HCT116 (cell line): ENCODE measurements at regions not wholly inside any gene's neighbourhood (a gene's known extent, or its start where the extent isn't known, plus 50 kb on each side); places are given as distances from the start of the nearest gene placed in this dataset.

ENCODE experiments used
- ATAC-seq: fragments of 200-7000 bp; cut with Tn5 transposase; 2 replicates; pipeline ENCODE4 v1.9.1; 2020; ENCODE audit warnings: mild to moderate bottlenecking, moderate library complexity
- BruUV-seq: library from RNA; stranded (reverse); fragments of 400-500 nt; replicated peaks from 2 replicates; lab custom pipeline; 2021; lab: Mats Ljungman, UMichigan
- CTCF ChIA-PET: fragments of 300-600 bp; sonication (Branson Sonifier 250); formaldehyde crosslinking; loops from one replicate; lab custom pipeline; 2021; ENCODE audit warnings: antibody characterized with exemption; lab: Charles Lee
- POLR2A ChIA-PET: fragments of 300-600, 350-600 bp; sonication (Branson Sonifier 250); formaldehyde crosslinking; loops from one replicate; lab custom pipeline; 2021; ENCODE audit warnings: antibody characterized with exemption; lab: Charles Lee
- RAD21 ChIA-PET, 2 experiments: fragments of 300-600 bp; sonication (Branson Sonifier 250); formaldehyde crosslinking; loops; one replicate each; lab custom pipeline; 2023; ENCODE audit warnings: low total read pairs in 2 of 2; ENCODE audit not compliant: uncharacterized antibody in 2 of 2, unreplicated experiment in 2 of 2, low non-redundant PET in 1 of 2; lab: Charles Lee
- DNase-seq: peaks from one replicate; pipeline ENCODE4 v3.0.0-alpha.2; 2010; ENCODE audit warnings: low read depth, low spot score
- H2AFZ ChIP-seq: fragments of 200-600 bp; shearing (Covaris generic), sonication (generic); 2 replicates; pipeline ENCODE4 v1.6.1; 2017; ENCODE audit warnings: low read depth, mixed run types, mixed read lengths, antibody characterized with exemption, low read length; ENCODE audit not compliant: poor library complexity, severe bottlenecking
- H3K27ac ChIP-seq: 2 replicates; pipeline ENCODE4 v1.5.1; 2012; ENCODE audit warnings: low read depth, low read length
- H3K27me3 ChIP-seq: fragments of 200-600 bp; sonication (generic); 2 replicates; pipeline ENCODE4 v1.6.1; 2016; ENCODE audit warnings: mixed run types, low read length, mixed read lengths; ENCODE audit not compliant: insufficient read depth
- H3K36me3 ChIP-seq, 2 experiments: fragments of 200-500 bp in 1 of 2; fragments of 200-600 bp in 1 of 2; sonication (Bioruptor generic) in 1 of 2; sonication (generic) in 1 of 2; 2 replicates each; pipeline versions ENCODE4 v1.5.1 to v1.6.1; 2014 to 2016; ENCODE audit warnings: low read length in 2 of 2, inconsistent platforms in 1 of 2, mixed read lengths in 1 of 2, mixed run types in 1 of 2; ENCODE audit not compliant: insufficient read depth in 2 of 2, control insufficient read depth in 1 of 2
- H3K4me1 ChIP-seq, 2 experiments: fragments of 200-600 bp in 1 of 2; sonication (generic) in 1 of 2; 2 replicates each; pipeline versions ENCODE4 v1.5.1 to v1.6.1; 2012 to 2017; ENCODE audit warnings: low read length in 2 of 2, inconsistent platforms in 1 of 2, mild to moderate bottlenecking in 1 of 2, mixed read lengths in 1 of 2, mixed run types in 1 of 2, moderate library complexity in 1 of 2; ENCODE audit not compliant: insufficient read depth in 2 of 2, control insufficient read depth in 1 of 2
- H3K4me2 ChIP-seq: fragments of 200-600 bp; sonication (generic); 2 replicates; pipeline ENCODE4 v1.6.1; 2017; ENCODE audit warnings: mixed run types, low read length, mixed read lengths
- H3K4me3 ChIP-seq, 2 experiments: fragments of 200-600 bp in 1 of 2; sonication (generic) in 1 of 2; replicated peaks in 1 of 2; 2 replicates each; pipeline ENCODE4 v1.5.1; 2011 to 2016; ENCODE audit warnings: low read length in 2 of 2, control low read depth in 1 of 2, low read depth in 1 of 2, mild to moderate bottlenecking in 1 of 2, mixed read lengths in 1 of 2, mixed run types in 1 of 2
- H3K79me2 ChIP-seq: fragments of 200-600 bp; sonication (generic); 2 replicates; pipeline ENCODE4 v1.6.1; 2017; ENCODE audit warnings: mild to moderate bottlenecking, mixed run types, low read length, moderate library complexity, mixed read lengths; ENCODE audit not compliant: insufficient read depth
- H3K9ac ChIP-seq: fragments of 200-600 bp; sonication (generic); 2 replicates; pipeline ENCODE4 v1.6.1; 2016; ENCODE audit warnings: low read length, mixed read lengths
- H3K9me2 ChIP-seq: fragments of 200-600 bp; sonication (generic), shearing (Covaris generic); 2 replicates; pipeline ENCODE4 v1.6.1; 2017; ENCODE audit warnings: mixed run types, mild to moderate bottlenecking, moderate library complexity; ENCODE audit not compliant: insufficient read depth
- H3K9me3 ChIP-seq, 2 experiments: fragments of 200-500 bp in 1 of 2; fragments of 200-600 bp in 1 of 2; sonication (Bioruptor generic) in 1 of 2; sonication (generic) in 1 of 2; 2 replicates each; pipeline ENCODE4 v1.6.1; 2014 to 2017; ENCODE audit warnings: low read length in 2 of 2, mixed read lengths in 2 of 2, inconsistent platforms in 1 of 2, low read depth in 1 of 2, mild to moderate bottlenecking in 1 of 2, mixed run types in 1 of 2, moderate library complexity in 1 of 2; ENCODE audit not compliant: control insufficient read depth in 1 of 2, insufficient read depth in 1 of 2
- H4K20me1 ChIP-seq: fragments of 200-600 bp; sonication (generic), shearing (Covaris generic); 2 replicates; pipeline ENCODE4 v1.6.1; 2017; ENCODE audit warnings: mixed run types, mild to moderate bottlenecking, moderate library complexity; ENCODE audit not compliant: insufficient read depth
- CBX3 ChIP-seq: IDR thresholded peaks from 2 replicates; pipeline ENCODE4 v1.6.1; 2012; ENCODE audit warnings: low read depth
- CEBPB ChIP-seq: IDR thresholded peaks from 2 replicates; pipeline ENCODE4 v1.6.1; 2012; ENCODE audit warnings: low read depth
- EZH2 ChIP-seq: fragments of 200-600 bp; sonication (generic); IDR thresholded peaks from 2 replicates; pipeline ENCODE4 v1.6.1; 2017; ENCODE audit warnings: antibody characterized with exemption, mixed run types
- POLR2AphosphoS5 ChIP-seq: IDR thresholded peaks from 2 replicates; pipeline ENCODE4 v1.6.1; 2011; ENCODE audit warnings: mild to moderate bottlenecking, low read depth, low read length, moderate library complexity
- SP1 ChIP-seq: IDR thresholded peaks from 2 replicates; pipeline ENCODE4 v1.6.1; 2012; ENCODE audit warnings: low read depth
- TCF7L2 ChIP-seq: IDR thresholded peaks from 2 replicates; pipeline ENCODE4 v1.7.0; 2011; ENCODE audit warnings: borderline replicate concordance, inconsistent platforms; ENCODE audit not compliant: insufficient read depth, insufficient read length; ENCODE audit errors: extremely low read depth
- ZFX ChIP-seq: fragments of 450-650 bp; IDR thresholded peaks from 2 replicates; pipeline ENCODE4 v1.6.1; 2017
- ZNF274 ChIP-seq: fragments of 200-500 bp; sonication (Bioruptor generic); IDR thresholded peaks from 2 replicates; pipeline ENCODE4 v1.6.1; 2014; ENCODE audit warnings: mild to moderate bottlenecking, low read depth, low read length, inconsistent platforms
- intact Hi-C: fragments of 100-400 bp; cut with micrococcal nuclease; formaldehyde crosslinking; loops from 2 replicates; pipeline ENCODE4 v1.10.0; 2022
- TF ChIP-seq, protein P1 (sequence below), 3 experiments: fragments of 200-600 bp in 1 of 3; sonication (generic) in 1 of 3; IDR thresholded peaks in 2 of 3; conservative IDR thresholded peaks in 1 of 3; 2 replicates each; pipeline ENCODE4 v1.5.1; 2012 to 2017; ENCODE audit warnings: low read depth in 2 of 3, low read length in 2 of 3, antibody characterized with exemption in 1 of 3, borderline replicate concordance in 1 of 3, control low read depth in 1 of 3, mild to moderate bottlenecking in 1 of 3, mixed read lengths in 1 of 3, mixed run types in 1 of 3, moderate library complexity in 1 of 3; ENCODE audit not compliant: insufficient read depth in 1 of 3
- TF ChIP-seq, protein P2 (sequence below): IDR thresholded peaks from 2 replicates; pipeline ENCODE4 v1.6.1; 2012
- TF ChIP-seq, protein P3 (sequence below): IDR thresholded peaks from 2 replicates; pipeline ENCODE4 v1.6.1; 2011; ENCODE audit warnings: mild to moderate bottlenecking, low read length, moderate library complexity; ENCODE audit not compliant: insufficient replicate concordance; ENCODE audit errors: extremely low read depth

- Histone ChIP-seq H4K20me1 (no peaks in the 10 kb centered on the region), H2AFZ (no peak overlapping the region), H3K27me3 (no peaks in the 10 kb centered on the region), H3K4me2 (no peak overlapping the region), H3K27ac (no peak overlapping the region), H3K36me3 (no peaks in the 10 kb centered on the region), H3K9me3 (no peaks in the 10 kb centered on the region), H3K4me1 (peaks cover 0 to 26% of the 10 kb centered on the region in 2 experiments; a peak in 2 of 4 replicates), H3K9ac (no peak overlapping the region), H3K9me2 (no peaks in the 10 kb centered on the region), H3K79me2 (no peaks in the 10 kb centered on the region), H3K4me3 (no peak overlapping the region)
- POLR2A ChIA-PET, result no interaction called here
- CTCF ChIA-PET, result no interaction called here
- RAD21 ChIA-PET, result no interaction called here
- intact Hi-C loops, result no loop called here
- ATAC-seq, result no peak
- DNase-seq, result no peak
- BruUV-seq, result no TSS peak
- TF ChIP-seq CBX3 (no peak), EZH2 (no peak), SP1 (no peak), ZNF274 (no peak), CEBPB (no peak), ZFX (no peak), TCF7L2 (no peak)
- TF ChIP-seq, protein P1, sequence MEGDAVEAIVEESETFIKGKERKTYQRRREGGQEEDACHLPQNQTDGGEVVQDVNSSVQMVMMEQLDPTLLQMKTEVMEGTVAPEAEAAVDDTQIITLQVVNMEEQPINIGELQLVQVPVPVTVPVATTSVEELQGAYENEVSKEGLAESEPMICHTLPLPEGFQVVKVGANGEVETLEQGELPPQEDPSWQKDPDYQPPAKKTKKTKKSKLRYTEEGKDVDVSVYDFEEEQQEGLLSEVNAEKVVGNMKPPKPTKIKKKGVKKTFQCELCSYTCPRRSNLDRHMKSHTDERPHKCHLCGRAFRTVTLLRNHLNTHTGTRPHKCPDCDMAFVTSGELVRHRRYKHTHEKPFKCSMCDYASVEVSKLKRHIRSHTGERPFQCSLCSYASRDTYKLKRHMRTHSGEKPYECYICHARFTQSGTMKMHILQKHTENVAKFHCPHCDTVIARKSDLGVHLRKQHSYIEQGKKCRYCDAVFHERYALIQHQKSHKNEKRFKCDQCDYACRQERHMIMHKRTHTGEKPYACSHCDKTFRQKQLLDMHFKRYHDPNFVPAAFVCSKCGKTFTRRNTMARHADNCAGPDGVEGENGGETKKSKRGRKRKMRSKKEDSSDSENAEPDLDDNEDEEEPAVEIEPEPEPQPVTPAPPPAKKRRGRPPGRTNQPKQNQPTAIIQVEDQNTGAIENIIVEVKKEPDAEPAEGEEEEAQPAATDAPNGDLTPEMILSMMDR (IDR thresholded peaks at IDR 0.05 in 2 of 3, conservative IDR thresholded peaks at IDR 0.05 in 1 of 3; ENCODE audit: borderline replicate concordance in 1 of 3, insufficient read depth in 1 of 3, low read depth in 2 of 3, low read length in 2 of 3), result no peak
- TF ChIP-seq, protein P2, sequence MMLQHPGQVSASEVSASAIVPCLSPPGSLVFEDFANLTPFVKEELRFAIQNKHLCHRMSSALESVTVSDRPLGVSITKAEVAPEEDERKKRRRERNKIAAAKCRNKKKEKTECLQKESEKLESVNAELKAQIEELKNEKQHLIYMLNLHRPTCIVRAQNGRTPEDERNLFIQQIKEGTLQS, result no peak
Measured at GRCh38 chr10:90328896-90329295, 528.9 kb downstream of the HTR7 start.

DNA sequence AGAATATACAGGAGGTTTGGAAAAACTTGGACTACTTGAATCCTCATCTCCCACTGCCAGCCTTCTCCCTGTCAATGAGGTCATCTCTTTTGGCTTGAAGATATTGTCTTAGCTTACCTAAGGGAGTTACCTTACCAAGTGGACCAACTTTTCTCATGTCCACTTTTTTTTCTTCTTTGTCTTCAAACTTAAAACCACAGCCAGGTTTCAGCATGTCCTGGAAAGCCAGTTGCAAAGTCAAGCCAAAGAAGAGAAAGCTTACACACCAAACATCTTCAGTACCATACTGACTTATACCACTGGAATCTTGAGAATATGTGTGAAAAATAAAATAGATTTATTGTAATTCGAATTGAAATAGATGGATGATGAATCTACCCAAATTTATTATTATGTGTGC lies 520.5 kb downstream of the HTR7 start:
- no peaks in the 10 kb centered on the region for H3K79me2 ChIP-seq
- H3K9me3 ChIP-seq, result no peaks in the 10 kb centered on the region
- H3K9me2 ChIP-seq, result no peaks in the 10 kb centered on the region
- ChIA-PET CTCF (no interaction called here), RAD21 (no interaction called here), POLR2A (no interaction called here)
- H3K4me3 ChIP-seq, result no peak overlapping the region
- ATAC-seq (no peak), DNase-seq (no peak)
- H3K36me3 ChIP-seq, result no peaks in the 10 kb centered on the region
- no peak overlapping the region for H3K27ac ChIP-seq
- intact Hi-C loops, result no loop called here
- no peaks in the 10 kb centered on the region for H3K4me1 ChIP-seq
- no peak overlapping the region for H3K4me2 ChIP-seq
- H4K20me1 ChIP-seq, result no peaks in the 10 kb centered on the region
- H3K27me3 ChIP-seq, result no peaks in the 10 kb centered on the region
- no peak overlapping the region for H2AFZ ChIP-seq
- H3K9ac ChIP-seq, result no peak overlapping the region
- BruUV-seq, result no TSS peak
- TF ChIP-seq, protein P3, sequence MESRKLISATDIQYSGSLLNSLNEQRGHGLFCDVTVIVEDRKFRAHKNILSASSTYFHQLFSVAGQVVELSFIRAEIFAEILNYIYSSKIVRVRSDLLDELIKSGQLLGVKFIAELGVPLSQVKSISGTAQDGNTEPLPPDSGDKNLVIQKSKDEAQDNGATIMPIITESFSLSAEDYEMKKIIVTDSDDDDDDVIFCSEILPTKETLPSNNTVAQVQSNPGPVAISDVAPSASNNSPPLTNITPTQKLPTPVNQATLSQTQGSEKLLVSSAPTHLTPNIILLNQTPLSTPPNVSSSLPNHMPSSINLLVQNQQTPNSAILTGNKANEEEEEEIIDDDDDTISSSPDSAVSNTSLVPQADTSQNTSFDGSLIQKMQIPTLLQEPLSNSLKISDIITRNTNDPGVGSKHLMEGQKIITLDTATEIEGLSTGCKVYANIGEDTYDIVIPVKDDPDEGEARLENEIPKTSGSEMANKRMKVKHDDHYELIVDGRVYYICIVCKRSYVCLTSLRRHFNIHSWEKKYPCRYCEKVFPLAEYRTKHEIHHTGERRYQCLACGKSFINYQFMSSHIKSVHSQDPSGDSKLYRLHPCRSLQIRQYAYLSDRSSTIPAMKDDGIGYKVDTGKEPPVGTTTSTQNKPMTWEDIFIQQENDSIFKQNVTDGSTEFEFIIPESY, result no peak
- TF ChIP-seq POLR2AphosphoS5, result no peak
- TF ChIP-seq, protein P1 (IDR thresholded peaks at IDR 0.05 in 2 of 3, conservative IDR thresholded peaks at IDR 0.05 in 1 of 3; ENCODE audit: borderline replicate concordance in 1 of 3, insufficient read depth in 1 of 3, low read depth in 2 of 3, low read length in 2 of 3), result no peak
